Liver (tissue), 3 donors: ENCODE measurements at regions not wholly inside any gene's neighbourhood (a gene's known extent, or its start where the extent isn't known, plus 50 kb on each side); places are given as distances from the start of the nearest gene placed in this dataset.

Experiments used
- CTCF ChIP-seq: fragments of 150-350 bp; IDR thresholded peaks from 2 replicates; pipeline ENCODE4 v1.5.1; 2017; ENCODE audit warnings: improper control_type of control experiment, low read depth, low read length; ENCODE audit not compliant: missing input control
- GABPA ChIP-seq, 2 donors: IDR thresholded peaks in 1 of 2; conservative IDR thresholded peaks in 1 of 2; 2 replicates each; pipeline ENCODE4 v1.6.1; 2016; ENCODE audit warnings: antibody characterized with exemption in 2 of 2, mild to moderate bottlenecking in 1 of 2, moderate library complexity in 1 of 2
- MAX ChIP-seq: IDR thresholded peaks from 2 replicates; pipeline ENCODE4 v1.6.1; 2016; ENCODE audit warnings: antibody characterized with exemption
- RAD21 ChIP-seq, 2 donors: IDR thresholded peaks; 2 replicates each; pipeline ENCODE4 v1.6.1; 2016; ENCODE audit warnings: antibody characterized with exemption in 2 of 2, mild to moderate bottlenecking in 2 of 2
- REST ChIP-seq: IDR thresholded peaks from 2 replicates; pipeline ENCODE4 v1.6.1; 2016; ENCODE audit warnings: antibody characterized with exemption, mild to moderate bottlenecking
- SP1 ChIP-seq: IDR thresholded peaks from 2 replicates; pipeline ENCODE4 v1.6.1; 2018; ENCODE audit warnings: antibody characterized with exemption, mild to moderate bottlenecking
- YY1 ChIP-seq: IDR thresholded peaks from 2 replicates; pipeline ENCODE4 v1.6.1; 2016; ENCODE audit warnings: antibody characterized with exemption, mild to moderate bottlenecking
- donor health status: healthy.
- donor health status: healthy.

- TF ChIP-seq REST: no peak
- no peak for TF ChIP-seq CTCF
- TF ChIP-seq MAX: no peak
- TF ChIP-seq GABPA (IDR thresholded peaks at IDR 0.05 in 1 of 2, conservative IDR thresholded peaks at IDR 0.05 in 1 of 2): no peak
- TF ChIP-seq YY1: no peak
- no peak for TF ChIP-seq SP1
- no peak for TF ChIP-seq RAD21 (IDR thresholded peaks at IDR 0.05)
Measured at GRCh38 chr6:139659196-139659595, 284.7 kb upstream of the CITED2 start.
